GM20000 (cell line): ENCODE measurements at regions not wholly inside any gene's neighbourhood (a gene's known extent, or its start where the extent isn't known, plus 50 kb on each side); places are given as distances from the start of the nearest gene placed in this dataset.
"Not testable (repeated sequence)": the region's sequence is repeated elsewhere in the genome, so short reads cannot be mapped to it uniquely, and the experiment has no call there.

Experiments used
- DNase-seq: peaks from one replicate; pipeline ENCODE4 v3.0.0; 2012; ENCODE audit warnings: low spot score
- CTCF ChIP-seq: IDR thresholded peaks from 2 replicates; pipeline ENCODE4 v1.5.1; 2012; ENCODE audit warnings: mild to moderate bottlenecking, control low read depth; ENCODE audit errors: extremely low read depth, missing control alignments

GRCh38 chr3:6367171-6367570 is 493.7 kb upstream of the GRM7 start:
- DNase-seq: no peak
- TF ChIP-seq CTCF: no peak

GRCh38 chr3:6392123-6392522 is 468.8 kb upstream of the GRM7 start:
- DNase-seq: no peak
- TF ChIP-seq CTCF: no peak

GRCh38 chr3:6394944-6395343 is 466.0 kb upstream of the GRM7 start:
- no peak for TF ChIP-seq CTCF
- DNase-seq: no peak

GRCh38 chr3:6396631-6397030 is 464.3 kb upstream of the GRM7 start:
- no peak for TF ChIP-seq CTCF
- DNase-seq: no peak

GRCh38 chr3:6402666-6403065 is 458.2 kb upstream of the GRM7 start:
- not testable (repeated sequence) for DNase-seq

GRCh38 chr3:6406923-6407322 is 454.0 kb upstream of the GRM7 start:
- DNase-seq: not testable (repeated sequence)

- TF ChIP-seq CTCF: no peak
Observed at GRCh38 chr3:6416049-6416661, 444.8 kb upstream of the GRM7 start.

GRCh38 chr3:6417174-6417573 is 443.7 kb upstream of the GRM7 start:
- DNase-seq: no peak
- TF ChIP-seq CTCF: no peak

More at GRCh38 chr3:6416049-6416661, 444.8 kb upstream of the GRM7 start:
- peak; percentile 5 for DNase-seq

GRCh38 chr3:6418485-6418884 is 442.4 kb upstream of the GRM7 start:
- TF ChIP-seq CTCF: no peak
- no peak for DNase-seq
